ENCODE measurements at regions not wholly inside any gene's neighbourhood (a gene's known extent, or its start where the extent isn't known, plus 50 kb on each side); places are given as distances from the start of the nearest gene placed in this dataset.

DNA sequence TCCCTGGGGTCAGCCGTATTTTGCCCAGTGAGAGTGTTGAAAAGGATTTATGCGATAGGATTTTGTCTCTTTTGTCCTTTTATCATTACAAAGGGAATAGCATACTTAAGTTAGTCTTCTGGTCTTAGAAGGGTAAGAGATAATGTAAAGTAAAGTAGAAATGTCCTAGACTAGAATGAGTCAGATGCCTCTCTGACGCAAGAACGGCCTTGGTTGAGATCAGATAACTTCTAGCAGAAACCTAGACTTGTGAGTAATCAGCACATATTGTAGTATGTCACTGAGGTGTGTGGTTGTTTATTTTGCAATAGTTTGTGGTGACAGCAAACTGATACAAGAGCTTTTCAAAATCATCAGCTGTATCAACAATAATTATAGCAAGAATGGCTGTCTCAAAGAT lies 866.1 kb downstream of the NSUN3 start:
- H3K9me3 ChIP-seq (ENCODE audit: low read depth, low read length, poor library complexity, severe bottlenecking): peaks cover 13% of the 10 kb centered on the region
- H3K4me3 ChIP-seq (ENCODE audit: low read depth, low read length, poor library complexity, severe bottlenecking): no peak overlapping the region
- CTCF ChIA-PET: no interaction called here
- intact Hi-C loops (cut with micrococcal nuclease; ENCODE audit: unreplicated experiment): no loop called here
- no peak for DNase-seq (ENCODE audit: low spot score)
- no peaks in the 10 kb centered on the region for H3K27me3 ChIP-seq (replicated peaks; ENCODE audit: insufficient read depth, low read depth, low read length, poor library complexity)
- no peak overlapping the region for H3K27ac ChIP-seq (ENCODE audit: low read depth, low read length, poor library complexity, severe bottlenecking)
- POLR2A ChIA-PET (ENCODE audit: low non-redundant PET): interaction anchor here (0.5 kb wide), 1 partner anchor 255 kb away, joined by 3 read pairs; no protein-coding TSS in a partner anchor
- TF ChIP-seq, protein P1, sequence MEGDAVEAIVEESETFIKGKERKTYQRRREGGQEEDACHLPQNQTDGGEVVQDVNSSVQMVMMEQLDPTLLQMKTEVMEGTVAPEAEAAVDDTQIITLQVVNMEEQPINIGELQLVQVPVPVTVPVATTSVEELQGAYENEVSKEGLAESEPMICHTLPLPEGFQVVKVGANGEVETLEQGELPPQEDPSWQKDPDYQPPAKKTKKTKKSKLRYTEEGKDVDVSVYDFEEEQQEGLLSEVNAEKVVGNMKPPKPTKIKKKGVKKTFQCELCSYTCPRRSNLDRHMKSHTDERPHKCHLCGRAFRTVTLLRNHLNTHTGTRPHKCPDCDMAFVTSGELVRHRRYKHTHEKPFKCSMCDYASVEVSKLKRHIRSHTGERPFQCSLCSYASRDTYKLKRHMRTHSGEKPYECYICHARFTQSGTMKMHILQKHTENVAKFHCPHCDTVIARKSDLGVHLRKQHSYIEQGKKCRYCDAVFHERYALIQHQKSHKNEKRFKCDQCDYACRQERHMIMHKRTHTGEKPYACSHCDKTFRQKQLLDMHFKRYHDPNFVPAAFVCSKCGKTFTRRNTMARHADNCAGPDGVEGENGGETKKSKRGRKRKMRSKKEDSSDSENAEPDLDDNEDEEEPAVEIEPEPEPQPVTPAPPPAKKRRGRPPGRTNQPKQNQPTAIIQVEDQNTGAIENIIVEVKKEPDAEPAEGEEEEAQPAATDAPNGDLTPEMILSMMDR (conservative IDR thresholded peaks at IDR 0.05; ENCODE audit: low read depth, low read length): no peak
- TF ChIP-seq EZH2 (IDR thresholded peaks at IDR 0.05; ENCODE audit: borderline replicate concordance, low read depth, low read length, poor library complexity, severe bottlenecking): no peak
- H3K4me1 ChIP-seq (ENCODE audit: insufficient read depth, low read length, poor library complexity, severe bottlenecking): no peaks in the 10 kb centered on the region
- no TSS peak for BruUV-seq (replicated peaks)
- H3K36me3 ChIP-seq (ENCODE audit: insufficient read depth, low read length, poor library complexity, severe bottlenecking): no peaks in the 10 kb centered on the region

DNA sequence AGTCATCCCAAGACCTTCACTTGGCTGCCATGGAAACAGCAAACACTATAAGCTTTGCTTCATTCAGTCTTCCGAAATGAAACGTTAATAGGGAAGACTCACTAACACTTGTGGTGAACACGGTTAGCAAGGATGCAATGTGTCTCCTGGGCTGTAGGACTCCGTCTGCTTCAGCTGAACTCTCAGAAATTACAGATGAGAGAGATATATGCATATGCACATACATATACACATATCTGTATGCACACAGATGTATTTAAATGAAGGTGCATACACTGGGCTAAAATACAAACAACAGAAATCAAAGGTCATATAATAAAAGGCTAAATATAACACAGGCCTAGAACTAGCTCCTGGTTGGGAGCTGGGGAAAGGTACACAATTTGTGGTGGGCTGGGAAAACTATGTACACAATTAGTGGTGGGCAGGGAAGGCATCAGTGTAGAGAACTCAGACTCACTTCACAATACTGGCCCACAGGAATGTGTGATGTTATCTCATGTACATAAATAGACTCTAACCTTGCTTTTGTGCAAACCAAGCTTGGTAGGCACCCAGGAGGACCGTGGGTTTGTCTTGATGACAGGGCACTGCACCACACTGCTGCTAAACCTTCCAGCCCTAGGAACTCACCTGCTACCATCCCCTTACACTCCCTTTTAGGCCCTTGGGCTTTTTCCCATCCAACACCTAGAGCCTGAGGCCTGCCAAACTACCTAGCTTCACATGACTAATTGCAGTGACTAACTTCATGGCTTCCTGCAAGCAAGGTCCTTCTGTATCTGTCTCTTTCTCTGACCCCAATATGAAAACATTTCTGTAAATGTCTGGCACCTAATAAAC lies 873.1 kb downstream of the NSUN3 start:
- intact Hi-C loops (cut with micrococcal nuclease; ENCODE audit: unreplicated experiment): no loop called here
- TF ChIP-seq EZH2 (IDR thresholded peaks at IDR 0.05; ENCODE audit: borderline replicate concordance, low read depth, low read length, poor library complexity, severe bottlenecking): no peak
- TF ChIP-seq, protein P1 (conservative IDR thresholded peaks at IDR 0.05; ENCODE audit: low read depth, low read length): no peak
- ChIA-PET POLR2A (ENCODE audit: low non-redundant PET) (no interaction called here), CTCF (no interaction called here)
- peaks cover 29% of the 10 kb centered on the region for H3K9me3 ChIP-seq (ENCODE audit: low read depth, low read length, poor library complexity, severe bottlenecking)
- no TSS peak for BruUV-seq (replicated peaks)
- H3K4me3 ChIP-seq (ENCODE audit: low read depth, low read length, poor library complexity, severe bottlenecking): no peak overlapping the region
- no peak overlapping the region for H3K27ac ChIP-seq (ENCODE audit: low read depth, low read length, poor library complexity, severe bottlenecking)
- H3K4me1 ChIP-seq (ENCODE audit: insufficient read depth, low read length, poor library complexity, severe bottlenecking): no peaks in the 10 kb centered on the region
- H3K27me3 ChIP-seq (replicated peaks; ENCODE audit: insufficient read depth, low read depth, low read length, poor library complexity): no peaks in the 10 kb centered on the region
- H3K36me3 ChIP-seq (ENCODE audit: insufficient read depth, low read length, poor library complexity, severe bottlenecking): no peaks in the 10 kb centered on the region
- DNase-seq (ENCODE audit: low spot score): no peak

DNA sequence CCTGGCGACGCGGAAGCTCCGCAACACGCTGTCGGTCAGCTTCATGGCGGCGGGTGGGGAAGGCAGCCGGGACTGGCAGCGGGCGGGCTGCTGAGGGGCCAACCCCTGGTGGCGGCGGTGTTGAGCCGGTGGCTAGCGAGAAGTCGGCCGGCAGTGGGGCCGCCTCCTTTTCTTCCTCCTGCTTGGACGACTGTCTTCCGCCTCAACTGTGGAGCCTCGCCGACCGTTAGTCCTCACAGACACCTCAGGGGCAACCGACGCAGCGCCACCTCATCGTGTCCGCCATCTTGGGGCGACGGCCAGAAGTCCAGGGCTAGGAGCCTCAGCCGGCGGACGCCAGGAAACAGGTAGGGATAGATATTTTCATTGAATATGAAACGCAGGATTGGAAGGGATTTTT lies 875.1 kb downstream of the NSUN3 start:
- peaks cover 28% of the 10 kb centered on the region for H3K9me3 ChIP-seq (ENCODE audit: low read depth, low read length, poor library complexity, severe bottlenecking)
- H3K27ac ChIP-seq (ENCODE audit: low read depth, low read length, poor library complexity, severe bottlenecking): no peak overlapping the region
- CTCF ChIA-PET: no interaction called here
- H3K36me3 ChIP-seq (ENCODE audit: insufficient read depth, low read length, poor library complexity, severe bottlenecking): no peaks in the 10 kb centered on the region
- TF ChIP-seq, protein P1 (conservative IDR thresholded peaks at IDR 0.05; ENCODE audit: low read depth, low read length): no peak
- no peak for TF ChIP-seq EZH2 (IDR thresholded peaks at IDR 0.05; ENCODE audit: borderline replicate concordance, low read depth, low read length, poor library complexity, severe bottlenecking)
- intact Hi-C loops (cut with micrococcal nuclease; ENCODE audit: unreplicated experiment): no loop called here
- H3K4me3 ChIP-seq (ENCODE audit: low read depth, low read length, poor library complexity, severe bottlenecking): no peak overlapping the region
- H3K4me1 ChIP-seq (ENCODE audit: insufficient read depth, low read length, poor library complexity, severe bottlenecking): no peaks in the 10 kb centered on the region
- no TSS peak for BruUV-seq (replicated peaks)
- no peak for DNase-seq (ENCODE audit: low spot score)
- H3K27me3 ChIP-seq (replicated peaks; ENCODE audit: insufficient read depth, low read depth, low read length, poor library complexity): no peaks in the 10 kb centered on the region
- POLR2A ChIA-PET (ENCODE audit: low non-redundant PET): no interaction called here

Data from A673 (cell line).